Loucy (cell line): ENCODE measurements at regions not wholly inside any gene's neighbourhood (a gene's known extent, or its start where the extent isn't known, plus 50 kb on each side); places are given as distances from the start of the nearest gene placed in this dataset.

Source experiments
- H2AFZ ChIP-seq: fragments of 200-600 bp; sonication (generic); 2 replicates; pipeline ENCODE4 v1.6.0; 2016; ENCODE audit warnings: antibody characterized with exemption, mild to moderate bottlenecking, low read length, moderate library complexity
- H3F3A ChIP-seq: fragments of 200-600 bp; 2 replicates; pipeline ENCODE4 v1.6.0; 2016; ENCODE audit warnings: antibody characterized with exemption, low read depth, mild to moderate bottlenecking
- H3K27me3 ChIP-seq: fragments of 200-600 bp; sonication (generic); 2 replicates; pipeline ENCODE4 v1.6.1; 2014; ENCODE audit warnings: low read length, mild to moderate bottlenecking; ENCODE audit not compliant: insufficient read depth, poor library complexity, severe bottlenecking
- H3K36me3 ChIP-seq: fragments of 200-600 bp; sonication (generic); 2 replicates; pipeline ENCODE4 v1.6.1; 2016; ENCODE audit warnings: low read length; ENCODE audit not compliant: insufficient read depth
- H3K4me1 ChIP-seq: fragments of 200-600 bp; sonication (generic); 2 replicates; pipeline ENCODE4 v1.5.1; 2014; ENCODE audit warnings: low read length, mild to moderate bottlenecking; ENCODE audit not compliant: insufficient read depth, poor library complexity, severe bottlenecking
- H3K4me2 ChIP-seq: fragments of 200-600 bp; sonication (generic); 2 replicates; pipeline ENCODE4 v1.6.0; 2014; ENCODE audit warnings: antibody characterized with exemption, low read length, low read depth, mild to moderate bottlenecking; ENCODE audit not compliant: poor library complexity, severe bottlenecking
- H3K4me3 ChIP-seq: fragments of 200-600 bp; sonication (generic); 2 replicates; pipeline ENCODE4 v1.5.1; 2014; ENCODE audit warnings: low read length, mild to moderate bottlenecking, mixed read lengths; ENCODE audit not compliant: poor library complexity, severe bottlenecking
- H3K79me2 ChIP-seq: fragments of 200-600 bp; sonication (generic); 2 replicates; pipeline ENCODE4 v1.6.1; 2014; ENCODE audit warnings: low read length; ENCODE audit not compliant: insufficient read depth
- H3K9ac ChIP-seq: fragments of 200-600 bp; sonication (generic); 2 replicates; pipeline ENCODE4 v1.6.0; 2014; ENCODE audit warnings: mild to moderate bottlenecking, low read depth, low read length, moderate library complexity; ENCODE audit not compliant: poor library complexity, severe bottlenecking
- H3K9me2 ChIP-seq: fragments of 200-600 bp; sonication (generic); replicated peaks from 2 replicates; pipeline ENCODE4 v1.6.1; 2016; ENCODE audit warnings: low read depth, low read length, mixed read lengths
- H3K9me3 ChIP-seq: fragments of 200-600 bp; sonication (generic); 2 replicates; pipeline ENCODE4 v1.6.1; 2014; ENCODE audit warnings: mild to moderate bottlenecking, antibody characterized with exemption, low read length, low read depth; ENCODE audit not compliant: insufficient read depth
- H4K20me1 ChIP-seq: fragments of 200-600 bp; sonication (generic); 2 replicates; pipeline ENCODE4 v1.6.0; 2014; ENCODE audit warnings: antibody characterized with exemption, low read length, mild to moderate bottlenecking; ENCODE audit not compliant: insufficient read depth, poor library complexity, severe bottlenecking
- CTCF ChIP-seq: fragments of 200-600 bp; sonication (generic); conservative IDR thresholded peaks from 2 replicates; pipeline ENCODE4 v1.5.1; 2014; ENCODE audit warnings: mild to moderate bottlenecking, antibody characterized with exemption, low read length
- EZH2phosphoT487 ChIP-seq: fragments of 200-600 bp; IDR thresholded peaks from 2 replicates; pipeline ENCODE4 v1.6.1; 2018; ENCODE audit warnings: antibody characterized with exemption, mild to moderate bottlenecking, moderate library complexity, borderline replicate concordance

- Histone ChIP-seq H3K9me2 (no peaks in the 10 kb centered on the region), H3K4me3 (no peak overlapping the region), H3K79me2 (no peaks in the 10 kb centered on the region), H3K4me2 (no peak overlapping the region), H3F3A (no peaks in the 10 kb centered on the region), H3K9me3 (no peaks in the 10 kb centered on the region; the same call in 1 of the 2 replicates), H3K4me1 (peaks cover 65% of the 10 kb centered on the region), H2AFZ (0 out of 2 replicates have a peak overlapping the region, but pooled peaks have one; percentile 34), H3K9ac (no peak overlapping the region), H3K27me3 (no peaks in the 10 kb centered on the region), H3K36me3 (no peaks in the 10 kb centered on the region), H4K20me1 (no peaks in the 10 kb centered on the region)
- TF ChIP-seq CTCF (no peak), EZH2phosphoT487 (no peak)
Measured at GRCh38 chr2:172279813-172280212, 147.6 kb upstream of the ITGA6 start.

- TF ChIP-seq CTCF: no peak
- no peak for TF ChIP-seq EZH2phosphoT487
- H3K4me2 ChIP-seq: peak overlapping the region; percentile 29
- no peak overlapping the region for H3K4me3 ChIP-seq
Measured at GRCh38 chr2:172280571-172281361, 146.6 kb upstream of the ITGA6 start.

GRCh38 chr2:172281648-172282570, 145.5 kb upstream of the ITGA6 start:
- Histone ChIP-seq H3K27me3 (no peaks in the 10 kb centered on the region), H3K9ac (no peak overlapping the region), H3K9me3 (no peaks in the 10 kb centered on the region; the same call in 1 of the 2 replicates), H3K79me2 (no peaks in the 10 kb centered on the region), H3K4me1 (peaks cover 70% of the 10 kb centered on the region), H3K4me3 (no peak overlapping the region), H3K4me2 (no peak overlapping the region), H3K36me3 (no peaks in the 10 kb centered on the region), H4K20me1 (no peaks in the 10 kb centered on the region), H3K9me2 (no peaks in the 10 kb centered on the region), H3F3A (no peaks in the 10 kb centered on the region; the same call in 1 of the 2 replicates), H2AFZ (no peak overlapping the region)
- TF ChIP-seq CTCF: no peak
- no peak for TF ChIP-seq EZH2phosphoT487

More at GRCh38 chr2:172280571-172281361, 146.6 kb upstream of the ITGA6 start:
- Histone ChIP-seq H3F3A (no peaks in the 10 kb centered on the region; the same call in 1 of the 2 replicates), H3K27me3 (no peaks in the 10 kb centered on the region), H3K36me3 (no peaks in the 10 kb centered on the region), H3K4me1 (peaks cover 66% of the 10 kb centered on the region), H4K20me1 (no peaks in the 10 kb centered on the region), H3K9ac (no peak overlapping the region), H2AFZ (peak overlapping the region; percentile 69), H3K9me2 (no peaks in the 10 kb centered on the region), H3K9me3 (no peaks in the 10 kb centered on the region; the same call in 1 of the 2 replicates), H3K79me2 (no peaks in the 10 kb centered on the region)
